ENCODE measurements at regions not wholly inside any gene's neighbourhood (a gene's known extent, or its start where the extent isn't known, plus 50 kb on each side); places are given as distances from the start of the nearest gene placed in this dataset.

DNA sequence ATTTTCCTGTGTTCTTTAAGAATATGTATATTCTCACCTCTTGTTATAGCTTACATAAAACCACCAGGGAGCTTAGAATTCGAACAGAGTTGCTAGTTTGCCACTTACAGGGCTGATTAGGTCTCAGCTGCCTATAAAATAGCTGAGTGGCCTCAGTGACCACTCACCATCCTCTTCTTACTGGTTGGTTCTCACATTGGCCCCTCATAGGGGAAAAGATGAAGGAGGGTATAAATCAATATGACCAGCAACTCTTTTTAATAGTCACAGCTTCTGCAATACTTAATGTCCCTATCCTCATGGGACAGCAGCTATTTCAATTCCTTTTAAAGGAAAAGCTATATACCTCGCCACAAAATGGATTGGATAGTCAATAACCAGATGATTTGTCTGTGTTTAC, 199.4 kb upstream of the CDH20 start:
- Histone ChIP-seq H3K36me3 (ENCODE audit: low read depth) (no peaks in the 10 kb centered on the region), H3K9me3 (no peaks in the 10 kb centered on the region), H3K4me3 (no peak overlapping the region), H3K4me1 (ENCODE audit: low read depth) (no peaks in the 10 kb centered on the region)
- no peak for TF ChIP-seq CTCF (IDR thresholded peaks at IDR 0.05)
- intact Hi-C loops (cut with DNase I, micrococcal nuclease): no loop called here
- DNase-seq (no peak), ATAC-seq (no peak)

DNA sequence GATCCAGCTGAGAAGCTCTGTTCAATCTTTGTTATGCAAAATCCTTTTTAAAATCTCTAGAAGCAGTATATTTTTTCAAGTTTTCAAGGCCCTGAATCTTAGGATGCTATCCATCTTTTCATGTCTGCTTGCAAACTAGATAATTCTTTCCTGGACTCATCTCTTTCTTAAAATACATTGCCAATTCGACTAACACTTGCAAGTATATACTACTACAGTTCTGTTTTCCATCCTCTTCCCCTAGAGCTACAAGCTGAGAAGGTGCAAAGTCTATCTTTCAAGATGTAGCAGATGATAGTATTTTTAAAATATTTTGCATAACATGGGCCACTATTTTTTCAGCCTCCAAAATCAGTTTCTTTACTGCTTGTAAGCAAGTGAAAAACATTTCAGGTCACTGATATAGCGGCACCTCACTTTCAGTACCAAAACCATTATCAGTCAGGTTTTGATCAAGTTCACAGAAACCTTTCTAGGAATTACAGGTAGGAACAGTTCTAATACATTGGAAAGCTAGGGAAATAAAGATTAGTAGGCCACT, 196.4 kb upstream of the CDH20 start:
- ATAC-seq (no peak), DNase-seq (no peak)
- H3K9me3 ChIP-seq: no peaks in the 10 kb centered on the region
- intact Hi-C loops (cut with DNase I, micrococcal nuclease): no loop called here
- H3K4me3 ChIP-seq: no peak overlapping the region
- H3K36me3 ChIP-seq (ENCODE audit: low read depth): no peaks in the 10 kb centered on the region
- no peaks in the 10 kb centered on the region for H3K4me1 ChIP-seq (ENCODE audit: low read depth)
- no peak for TF ChIP-seq CTCF (IDR thresholded peaks at IDR 0.05)

- no peak for TF ChIP-seq CTCF (IDR thresholded peaks at IDR 0.05)
- H3K4me3 ChIP-seq: no peak overlapping the region
- no peaks in the 10 kb centered on the region for H3K4me1 ChIP-seq (ENCODE audit: low read depth)
- no peaks in the 10 kb centered on the region for H3K36me3 ChIP-seq (ENCODE audit: low read depth)
- no peaks in the 10 kb centered on the region for H3K9me3 ChIP-seq
- no peak for DNase-seq
- ATAC-seq: no peak
- intact Hi-C loops (cut with DNase I, micrococcal nuclease): no loop called here
Observed at GRCh38 chr18:61141691-61142090, 191.5 kb upstream of the CDH20 start.

DNA sequence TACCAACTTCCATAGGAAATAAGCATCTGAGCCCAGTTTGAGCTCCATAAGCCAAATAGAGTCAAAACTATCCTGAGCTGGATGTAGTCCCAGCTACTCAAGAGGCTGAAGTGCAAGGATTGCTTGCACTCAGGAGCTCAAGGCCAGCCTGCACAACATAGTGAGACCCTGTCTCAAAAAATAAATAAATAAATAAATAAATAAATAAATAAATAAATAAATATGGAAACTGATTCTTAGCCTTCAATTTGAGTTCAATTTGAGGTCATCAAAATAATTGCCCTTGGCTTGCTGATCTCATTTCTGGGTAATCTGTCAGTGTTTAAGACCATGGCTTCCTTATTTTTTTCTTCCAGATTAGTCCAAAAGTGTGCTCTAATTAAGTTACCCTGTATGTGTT, 184.9 kb upstream of the CDH20 start:
- no peak overlapping the region for H3K4me3 ChIP-seq
- no peak for ATAC-seq
- no peak for DNase-seq
- no peaks in the 10 kb centered on the region for H3K36me3 ChIP-seq (ENCODE audit: low read depth)
- no peak for TF ChIP-seq CTCF (IDR thresholded peaks at IDR 0.05)
- no peaks in the 10 kb centered on the region for H3K4me1 ChIP-seq (ENCODE audit: low read depth)
- H3K9me3 ChIP-seq: no peaks in the 10 kb centered on the region
- intact Hi-C loops (cut with DNase I, micrococcal nuclease): no loop called here

GRCh38 chr18:61149786-61150185, 183.4 kb upstream of the CDH20 start:
- no peak for DNase-seq
- H3K9me3 ChIP-seq: no peaks in the 10 kb centered on the region
- no peak overlapping the region for H3K4me3 ChIP-seq
- no peak for ATAC-seq
- TF ChIP-seq CTCF (IDR thresholded peaks at IDR 0.05): no peak
- intact Hi-C loops (cut with DNase I, micrococcal nuclease): no loop called here
- no peaks in the 10 kb centered on the region for H3K36me3 ChIP-seq (ENCODE audit: low read depth)
- no peaks in the 10 kb centered on the region for H3K4me1 ChIP-seq (ENCODE audit: low read depth)

DNA sequence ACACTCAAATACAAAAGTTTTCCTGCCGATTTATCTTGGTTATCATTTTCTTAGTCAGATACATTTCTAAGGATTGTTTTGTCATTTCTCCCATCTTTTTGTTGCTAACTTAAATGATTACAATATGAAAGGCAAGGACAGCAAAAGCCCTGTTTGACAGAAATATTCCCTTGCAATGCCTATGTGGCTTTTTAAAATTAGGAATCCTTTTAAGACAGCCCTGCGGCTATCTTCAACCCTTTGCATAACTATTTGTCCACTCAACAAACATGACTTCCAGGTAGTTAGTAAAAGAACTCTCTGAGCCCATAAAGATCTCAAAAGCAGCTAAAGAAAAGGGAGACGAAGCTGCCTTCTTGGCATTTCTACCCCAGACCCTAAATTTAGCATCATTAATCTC, 179.7 kb upstream of the CDH20 start:
- TF ChIP-seq CTCF (IDR thresholded peaks at IDR 0.05): no peak
- ATAC-seq (no peak), DNase-seq (no peak)
- H3K4me3 ChIP-seq: no peak overlapping the region
- no peaks in the 10 kb centered on the region for H3K9me3 ChIP-seq
- no peaks in the 10 kb centered on the region for H3K4me1 ChIP-seq (ENCODE audit: low read depth)
- intact Hi-C loops (cut with DNase I, micrococcal nuclease): no loop called here
- no peaks in the 10 kb centered on the region for H3K36me3 ChIP-seq (ENCODE audit: low read depth)

Measured in mucosa of descending colon (tissue), 3 donors.